Right lobe of liver (tissue), 4 donors: ENCODE measurements at regions not wholly inside any gene's neighbourhood (a gene's known extent, or its start where the extent isn't known, plus 50 kb on each side); places are given as distances from the start of the nearest gene placed in this dataset.

Source experiments
- POLR2A ChIP-seq: fragments of 450-650 bp; IDR thresholded peaks from one replicate; pipeline ENCODE4 v1.6.1; 2017; ENCODE audit warnings: antibody characterized with exemption, mild to moderate bottlenecking
- TF ChIP-seq, protein P1 (sequence below), 4 donors: fragments of 200-600 bp in 3 of 4; fragments of 450-650 bp in 1 of 4; IDR thresholded peaks; one replicate each; pipeline versions ENCODE4 v1.5.1 to v1.8.0; 2016 to 2022; ENCODE audit warnings: antibody characterized with exemption in 4 of 4, mild to moderate bottlenecking in 2 of 4
- donor health status: DM: no; HTN: no; CAD: no.
- donor health status: DM: no; HTN: no; CAD: no.
- donor health status: DM: no; HTN: yes; CAD: no.

DNA sequence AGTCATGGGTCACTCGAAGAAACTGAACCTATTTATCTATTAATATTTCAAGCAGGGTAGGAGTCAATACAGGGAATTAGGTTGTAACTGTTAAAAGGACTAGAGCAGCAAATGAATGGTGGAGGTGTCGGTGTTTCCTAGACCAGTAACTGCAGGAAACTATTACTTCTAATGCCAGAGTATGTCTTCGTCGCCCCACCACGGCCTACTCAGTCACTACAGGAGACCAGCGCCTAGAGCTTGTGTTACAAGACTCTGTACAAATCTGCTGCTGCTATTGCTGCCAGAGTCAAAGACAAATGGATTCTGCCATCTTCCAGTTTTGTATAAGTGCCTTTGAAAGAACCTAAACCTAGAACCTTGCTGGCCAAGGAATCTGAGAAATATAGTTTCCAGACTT is 343.9 kb downstream of the SOX4 start:
- no peak for TF ChIP-seq POLR2A
- TF ChIP-seq, protein P1, sequence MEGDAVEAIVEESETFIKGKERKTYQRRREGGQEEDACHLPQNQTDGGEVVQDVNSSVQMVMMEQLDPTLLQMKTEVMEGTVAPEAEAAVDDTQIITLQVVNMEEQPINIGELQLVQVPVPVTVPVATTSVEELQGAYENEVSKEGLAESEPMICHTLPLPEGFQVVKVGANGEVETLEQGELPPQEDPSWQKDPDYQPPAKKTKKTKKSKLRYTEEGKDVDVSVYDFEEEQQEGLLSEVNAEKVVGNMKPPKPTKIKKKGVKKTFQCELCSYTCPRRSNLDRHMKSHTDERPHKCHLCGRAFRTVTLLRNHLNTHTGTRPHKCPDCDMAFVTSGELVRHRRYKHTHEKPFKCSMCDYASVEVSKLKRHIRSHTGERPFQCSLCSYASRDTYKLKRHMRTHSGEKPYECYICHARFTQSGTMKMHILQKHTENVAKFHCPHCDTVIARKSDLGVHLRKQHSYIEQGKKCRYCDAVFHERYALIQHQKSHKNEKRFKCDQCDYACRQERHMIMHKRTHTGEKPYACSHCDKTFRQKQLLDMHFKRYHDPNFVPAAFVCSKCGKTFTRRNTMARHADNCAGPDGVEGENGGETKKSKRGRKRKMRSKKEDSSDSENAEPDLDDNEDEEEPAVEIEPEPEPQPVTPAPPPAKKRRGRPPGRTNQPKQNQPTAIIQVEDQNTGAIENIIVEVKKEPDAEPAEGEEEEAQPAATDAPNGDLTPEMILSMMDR (IDR thresholded peaks at IDR 0.05) = no peak
